PC-9 (cell line): ENCODE measurements at regions not wholly inside any gene's neighbourhood (a gene's known extent, or its start where the extent isn't known, plus 50 kb on each side); places are given as distances from the start of the nearest gene placed in this dataset.
"Not testable (repeated sequence)": the region's sequence is repeated elsewhere in the genome, so short reads cannot be mapped to it uniquely, and the experiment has no call there.

Experiments used
- BruUV-seq: library from RNA; stranded (reverse); fragments of 400-500 nt; replicated peaks from 2 replicates; lab custom pipeline; 2021; lab: Mats Ljungman, UMichigan
- CTCF ChIA-PET: fragments of 300-600 bp; sonication (Branson Sonifier 250); formaldehyde crosslinking; loops from one replicate; lab custom pipeline; 2022; ENCODE audit warnings: antibody characterized with exemption; lab: Charles Lee
- POLR2A ChIA-PET: fragments of 300-600 bp; sonication (Branson Sonifier 250); formaldehyde crosslinking; loops from one replicate; lab custom pipeline; 2022; ENCODE audit warnings: antibody characterized with exemption; ENCODE audit not compliant: unreplicated experiment; lab: Charles Lee
- DNase-seq, 2 experiments: peaks; one replicate each; pipeline versions ENCODE4 v3.0.0 to v3.0.0-alpha.2; 2015 to 2022; ENCODE audit warnings: mixed read lengths in 1 of 2
- H2AFZ ChIP-seq: fragments of 200-600 bp; sonication (generic); 2 replicates; pipeline ENCODE4 v1.8.1; 2017; ENCODE audit warnings: antibody characterized with exemption
- H3F3A ChIP-seq: fragments of 200-600 bp; sonication (generic); 2 replicates; pipeline ENCODE4 v1.8.1; 2017; ENCODE audit warnings: antibody characterized with exemption, mild to moderate bottlenecking, low read depth; ENCODE audit not compliant: insufficient read depth
- H3K27ac ChIP-seq: fragments of 200-600 bp; sonication (generic); 2 replicates; pipeline ENCODE4 v1.6.1; 2016; ENCODE audit warnings: mixed run types
- H3K27me3 ChIP-seq: fragments of 200-600 bp; sonication (generic); 2 replicates; pipeline ENCODE4 v1.6.1; 2016; ENCODE audit warnings: low read depth, mixed run types; ENCODE audit not compliant: insufficient read depth
- H3K36me3 ChIP-seq: fragments of 200-600 bp; sonication (generic); 2 replicates; pipeline ENCODE4 v1.6.1; 2016; ENCODE audit warnings: low read depth, mixed run types
- H3K4me1 ChIP-seq: fragments of 200-600 bp; sonication (generic); replicated peaks from 2 replicates; pipeline ENCODE4 v1.6.1; 2016; ENCODE audit warnings: mixed run types; ENCODE audit not compliant: insufficient read depth
- H3K4me2 ChIP-seq: fragments of 200-600 bp; sonication (generic); 2 replicates; pipeline ENCODE4 v1.6.1; 2017; ENCODE audit warnings: mixed run types
- H3K4me3 ChIP-seq: fragments of 200-600 bp; sonication (generic); 2 replicates; pipeline ENCODE4 v1.6.1; 2016; ENCODE audit warnings: mixed run types
- H3K79me2 ChIP-seq: fragments of 200-600 bp; sonication (generic); 2 replicates; pipeline ENCODE4 v1.6.1; 2017; ENCODE audit warnings: low read depth, mixed run types
- H3K9me2 ChIP-seq: fragments of 200-600 bp; sonication (generic); 2 replicates; pipeline ENCODE4 v1.8.1; 2017; ENCODE audit warnings: mild to moderate bottlenecking; ENCODE audit not compliant: insufficient read depth
- H3K9me3 ChIP-seq: fragments of 200-600 bp; sonication (generic); 2 replicates; pipeline ENCODE4 v1.8.1; 2016; ENCODE audit warnings: low read depth; ENCODE audit not compliant: insufficient read depth
- H4K20me1 ChIP-seq: fragments of 200-600 bp; sonication (generic); 2 replicates; pipeline ENCODE4 v1.8.1; 2017; ENCODE audit not compliant: insufficient read depth
- CTCF ChIP-seq: fragments of 200-600 bp; sonication (generic); conservative IDR thresholded peaks from 2 replicates; pipeline ENCODE4 v1.6.1; 2017; ENCODE audit warnings: mixed run types, antibody characterized with exemption, mild to moderate bottlenecking, moderate library complexity
- EZH2 ChIP-seq: fragments of 200-600 bp; sonication (generic); IDR thresholded peaks from 2 replicates; pipeline ENCODE4 v1.8.0; 2017; ENCODE audit warnings: antibody characterized with exemption, low read depth
- intact Hi-C: fragments of 100-400 bp; cut with micrococcal nuclease; formaldehyde crosslinking; loops from one replicate; pipeline ENCODE4 v1.10.0; 2022; ENCODE audit not compliant: unreplicated experiment

- H3K4me3 ChIP-seq, intact Hi-C loops, H3K4me2 ChIP-seq, H3K4me1 ChIP-seq, H3K79me2 ChIP-seq, H3K36me3 ChIP-seq, H3K9me3 ChIP-seq, POLR2A ChIA-PET, BruUV-seq, H3K27ac ChIP-seq, H4K20me1 ChIP-seq, DNase-seq, H3K9me2 ChIP-seq, CTCF ChIA-PET, H3F3A ChIP-seq, H2AFZ ChIP-seq: not testable (repeated sequence)
- H3K27me3 ChIP-seq, result peaks cover 90% of the 10 kb centered on the region
Measured at GRCh38 chr17:21470422-21470821, 94.3 kb downstream of the KCNJ12 start.

- intact Hi-C loops, result no loop called here
- CTCF ChIA-PET, result no interaction called here
- no peak overlapping the region for H3K4me2 ChIP-seq
- TF ChIP-seq EZH2 (no peak), CTCF (no peak)
- H3K79me2 ChIP-seq, result no peaks in the 10 kb centered on the region
- no peaks in the 10 kb centered on the region for H3K4me1 ChIP-seq
- POLR2A ChIA-PET, result no interaction called here
- no peak overlapping the region for H3K27ac ChIP-seq
- DNase-seq, result no peak
- H3K4me3 ChIP-seq, result no peak overlapping the region
- H3K9me2 ChIP-seq, result no peaks in the 10 kb centered on the region
- H3F3A ChIP-seq, result no peaks in the 10 kb centered on the region
- H3K36me3 ChIP-seq, result no peaks in the 10 kb centered on the region
- no TSS peak for BruUV-seq
- H2AFZ ChIP-seq, result no peak overlapping the region
- H4K20me1 ChIP-seq, result no peaks in the 10 kb centered on the region
- H3K27me3 ChIP-seq, result peaks cover 90% of the 10 kb centered on the region
- H3K9me3 ChIP-seq, result no peaks in the 10 kb centered on the region
Measured at GRCh38 chr17:21470861-21471260, 94.7 kb downstream of the KCNJ12 start.

GRCh38 chr17:21474815-21475214 is 98.7 kb downstream of the KCNJ12 start:
- Histone ChIP-seq H3K4me3 (no peak overlapping the region), H3K79me2 (no peaks in the 10 kb centered on the region), H3K4me2 (no peak overlapping the region), H3K4me1 (no peaks in the 10 kb centered on the region), H3K9me3 (no peaks in the 10 kb centered on the region; the same call in 1 of the 2 replicates), H2AFZ (no peak overlapping the region), H3K36me3 (no peaks in the 10 kb centered on the region), H4K20me1 (no peaks in the 10 kb centered on the region), H3K27me3 (peaks cover 90% of the 10 kb centered on the region), H3K27ac (no peak overlapping the region), H3K9me2 (no peaks in the 10 kb centered on the region), H3F3A (no peaks in the 10 kb centered on the region)
- POLR2A ChIA-PET, result no interaction called here
- TF ChIP-seq EZH2, result no peak
- TF ChIP-seq CTCF, result no peak
- DNase-seq, result no peak
- CTCF ChIA-PET, result no interaction called here
- BruUV-seq, result no TSS peak
- intact Hi-C loops, result no loop called here

GRCh38 chr17:21475571-21475970 is 99.4 kb downstream of the KCNJ12 start:
- peaks cover 92% of the 10 kb centered on the region for H3K27me3 ChIP-seq
- no peak overlapping the region for H2AFZ ChIP-seq
- no TSS peak for BruUV-seq
- H4K20me1 ChIP-seq, result no peaks in the 10 kb centered on the region
- CTCF ChIA-PET, result no interaction called here
- H3K36me3 ChIP-seq, result no peaks in the 10 kb centered on the region
- H3K79me2 ChIP-seq, result no peaks in the 10 kb centered on the region
- H3K9me3 ChIP-seq, result no peaks in the 10 kb centered on the region; the same call in 1 of the 2 replicates
- DNase-seq, result no peak
- no peak overlapping the region for H3K27ac ChIP-seq
- H3K4me1 ChIP-seq, result no peaks in the 10 kb centered on the region
- no peak for TF ChIP-seq EZH2
- no peak for TF ChIP-seq CTCF
- H3K4me2 ChIP-seq, result no peak overlapping the region
- intact Hi-C loops, result no loop called here
- H3K9me2 ChIP-seq, result no peaks in the 10 kb centered on the region
- H3F3A ChIP-seq, result no peaks in the 10 kb centered on the region
- POLR2A ChIA-PET, result no interaction called here
- H3K4me3 ChIP-seq, result no peak overlapping the region
